Lung (tissue), 11 donors: ENCODE measurements at regions not wholly inside any gene's neighbourhood (a gene's known extent, or its start where the extent isn't known, plus 50 kb on each side); places are given as distances from the start of the nearest gene placed in this dataset.

ENCODE experiments used
- ATAC-seq: fragments of 200-7000 bp; cut with Tn5 transposase; one replicate; pipeline ENCODE4 v1.9.1; 2020; ENCODE audit warnings: moderate number of reproducible peaks; ENCODE audit not compliant: insufficient read depth, low FRiP score
- DNase-seq, 3 donors: peaks; one replicate each; pipeline ENCODE4 v3.0.0-alpha.2; 2013 to 2017
- H3K27ac ChIP-seq, 2 donors: one replicate each; pipeline ENCODE4 v1.5.1; 2013; ENCODE audit warnings: mild to moderate bottlenecking in 2 of 2, moderate library complexity in 2 of 2, control low read depth in 1 of 2, inconsistent platforms in 1 of 2, low read depth in 1 of 2, low read length in 1 of 2
- H3K27me3 ChIP-seq, 3 donors: one replicate each; pipeline ENCODE4 v1.5.1; 2013; ENCODE audit warnings: low read length in 2 of 3; ENCODE audit not compliant: control insufficient read depth in 3 of 3, insufficient read depth in 3 of 3
- H3K36me3 ChIP-seq, 4 donors: one replicate each; pipeline ENCODE4 v1.5.1; 2013; ENCODE audit warnings: low read length in 4 of 4, mild to moderate bottlenecking in 1 of 4, moderate library complexity in 1 of 4; ENCODE audit not compliant: control insufficient read depth in 4 of 4, insufficient read depth in 4 of 4
- H3K4me1 ChIP-seq, 5 donors: one replicate each; pipeline ENCODE4 v1.5.1; 2013; ENCODE audit warnings: low read length in 5 of 5, mild to moderate bottlenecking in 2 of 5, moderate library complexity in 1 of 5; ENCODE audit not compliant: control insufficient read depth in 5 of 5, insufficient read depth in 5 of 5
- H3K4me3 ChIP-seq: one replicate; pipeline ENCODE4 v1.5.1; 2013; ENCODE audit warnings: mild to moderate bottlenecking, control low read depth, moderate library complexity
- H3K9ac ChIP-seq, 2 donors: one replicate each; pipeline ENCODE4 v1.5.1; 2013; ENCODE audit warnings: low read length in 2 of 2, control low read depth in 1 of 2; ENCODE audit not compliant: insufficient read depth in 1 of 2
- H3K9me3 ChIP-seq, 4 donors: one replicate each; pipeline ENCODE4 v1.5.1; 2013; ENCODE audit warnings: low read length in 3 of 4, mild to moderate bottlenecking in 1 of 4, moderate library complexity in 1 of 4; ENCODE audit not compliant: control insufficient read depth in 4 of 4, insufficient read depth in 3 of 4
- CTCF ChIP-seq: IDR thresholded peaks from 2 replicates; pipeline ENCODE4 v1.5.1; 2012; ENCODE audit warnings: mild to moderate bottlenecking; ENCODE audit errors: control extremely low read depth, extremely low read depth
- WGBS, 2 donors: extraction: QIAGEN DNeasy Blood & Tissue Kit; methylation state at CpG; one replicate each; pipeline ENCODE4 v1.1.7; 2013; 5-methylcytosine and 5-hydroxymethylcytosine counted together
- donor health status: control.
- donor health status: control.
- donor health status: Bipolar disorder and iron deficiency.
- donor health status: healthy.
- donor health status: DM: yes; HTN: yes; CAD: no.

GRCh38 chr3:110958313-110959147 lies 113.1 kb upstream of the NECTIN3 start:
- ATAC-seq (no peak), DNase-seq (peak in 1 of 3 donors; percentile 1)
- TF ChIP-seq CTCF = no peak
- peaks cover 0 to 3% (median 0%) of the 10 kb centered on the region in 4 donors for H3K9me3 ChIP-seq
- H3K36me3 ChIP-seq = no peaks in the 10 kb centered on the region
- H3K4me3 ChIP-seq = no peak overlapping the region
- 86 to 88% methylated on average over 10 of the region's 10 CpGs for WGBS, 2 donors
- H3K27ac ChIP-seq = no peak overlapping the region
- no peaks in the 10 kb centered on the region for H3K4me1 ChIP-seq
- H3K9ac ChIP-seq = no peak overlapping the region
- H3K27me3 ChIP-seq = no peaks in the 10 kb centered on the region

GRCh38 chr3:110965976-110966375 lies 105.6 kb upstream of the NECTIN3 start:
- TF ChIP-seq CTCF = no peak
- no peak overlapping the region for H3K27ac ChIP-seq
- H3K27me3 ChIP-seq = no peaks in the 10 kb centered on the region
- peaks cover 0 to 6% (median 3%) of the 10 kb centered on the region in 4 donors for H3K9me3 ChIP-seq
- H3K9ac ChIP-seq = no peak overlapping the region
- no peaks in the 10 kb centered on the region for H3K4me1 ChIP-seq
- DNase-seq (no peak), ATAC-seq (no peak)
- H3K36me3 ChIP-seq = no peaks in the 10 kb centered on the region
- H3K4me3 ChIP-seq = no peak overlapping the region
- WGBS, 2 donors = 90 to 91% methylated on average over 5 of the region's 5 CpGs

GRCh38 chr3:110966966-110967663 lies 104.5 kb upstream of the NECTIN3 start:
- no peak for TF ChIP-seq CTCF
- 92 to 94% methylated on average over 3 of the region's 3 CpGs for WGBS, 2 donors
- H3K4me3 ChIP-seq = no peak overlapping the region
- no peaks in the 10 kb centered on the region for H3K27me3 ChIP-seq
- H3K36me3 ChIP-seq = no peaks in the 10 kb centered on the region
- no peaks in the 10 kb centered on the region for H3K4me1 ChIP-seq
- no peak for DNase-seq
- H3K9ac ChIP-seq = no peak overlapping the region
- H3K27ac ChIP-seq = no peak overlapping the region
- peaks cover 0 to 8% (median 3%) of the 10 kb centered on the region in 4 donors for H3K9me3 ChIP-seq
- ATAC-seq = no peak
